Liver (tissue), 8 donors: ENCODE measurements at regions not wholly inside any gene's neighbourhood (a gene's known extent, or its start where the extent isn't known, plus 50 kb on each side); places are given as distances from the start of the nearest gene placed in this dataset.

Experiments used
- DNase-seq: peaks from one replicate; pipeline ENCODE4 v3.0.0-alpha.2; 2017; ENCODE audit warnings: low spot score
- H3K27ac ChIP-seq, 2 donors: one replicate each; pipeline ENCODE4 v1.7.0; 2013; ENCODE audit warnings: inconsistent platforms in 2 of 2, low read length in 2 of 2, control low read depth in 1 of 2, low read depth in 1 of 2, mild to moderate bottlenecking in 1 of 2
- H3K27me3 ChIP-seq, 4 donors: one replicate each; pipeline versions ENCODE4 v1.6.1 to v1.7.0; 2013; ENCODE audit warnings: low read length in 3 of 4, inconsistent platforms in 1 of 4, mild to moderate bottlenecking in 1 of 4, moderate library complexity in 1 of 4; ENCODE audit not compliant: control insufficient read depth in 4 of 4, insufficient read depth in 4 of 4
- H3K36me3 ChIP-seq, 4 donors: one replicate each; pipeline versions ENCODE4 v1.6.1 to v1.7.0; 2013; ENCODE audit warnings: low read length in 3 of 4, mild to moderate bottlenecking in 3 of 4, low read depth in 1 of 4, moderate library complexity in 1 of 4; ENCODE audit not compliant: control insufficient read depth in 4 of 4, insufficient read depth in 3 of 4
- H3K4me1 ChIP-seq, 4 donors: one replicate each; pipeline versions ENCODE4 v1.6.1 to v1.7.0; 2013; ENCODE audit warnings: low read length in 3 of 4, mild to moderate bottlenecking in 3 of 4, moderate library complexity in 1 of 4; ENCODE audit not compliant: control insufficient read depth in 4 of 4, insufficient read depth in 4 of 4
- H3K4me3 ChIP-seq, 3 donors: one replicate each; pipeline versions ENCODE4 v1.6.1 to v1.7.0; 2013; ENCODE audit warnings: low read length in 3 of 3, control low read depth in 1 of 3, low read depth in 1 of 3, mild to moderate bottlenecking in 1 of 3
- H3K9ac ChIP-seq, 2 donors: one replicate each; pipeline ENCODE4 v1.7.0; 2013; ENCODE audit warnings: low read length in 2 of 2, mild to moderate bottlenecking in 2 of 2, moderate library complexity in 2 of 2, control low read depth in 1 of 2, low read depth in 1 of 2
- H3K9me3 ChIP-seq, 4 donors: one replicate each; pipeline versions ENCODE4 v1.6.1 to v1.7.0; 2013; ENCODE audit warnings: low read length in 3 of 4; ENCODE audit not compliant: control insufficient read depth in 4 of 4
- EGR1 ChIP-seq, 2 donors: IDR thresholded peaks; 2 replicates each; pipeline ENCODE4 v1.6.1; 2016 to 2018; ENCODE audit warnings: antibody characterized with exemption in 2 of 2, low read depth in 2 of 2
- FOXA1 ChIP-seq: IDR thresholded peaks from 2 replicates; pipeline ENCODE4 v1.6.1; 2016; ENCODE audit warnings: antibody characterized with exemption
- FOXA2 ChIP-seq: IDR thresholded peaks from 2 replicates; pipeline ENCODE4 v1.6.1; 2016; ENCODE audit warnings: antibody characterized with exemption
- GABPA ChIP-seq, 2 donors: IDR thresholded peaks in 1 of 2; conservative IDR thresholded peaks in 1 of 2; 2 replicates each; pipeline ENCODE4 v1.6.1; 2016; ENCODE audit warnings: antibody characterized with exemption in 2 of 2, mild to moderate bottlenecking in 1 of 2, moderate library complexity in 1 of 2
- HNF4A ChIP-seq, 2 donors: conservative IDR thresholded peaks; 2 replicates each; pipeline ENCODE4 v1.6.1; 2016; ENCODE audit warnings: antibody characterized with exemption in 2 of 2, mild to moderate bottlenecking in 2 of 2
- HNF4G ChIP-seq: IDR thresholded peaks from 2 replicates; pipeline ENCODE4 v1.6.1; 2016; ENCODE audit warnings: antibody characterized with exemption
- JUND ChIP-seq, 2 donors: IDR thresholded peaks; 2 replicates each; pipeline ENCODE4 v1.6.1; 2016; ENCODE audit warnings: antibody characterized with exemption in 2 of 2
- NR2F2 ChIP-seq: IDR thresholded peaks from 2 replicates; pipeline ENCODE4 v1.6.1; 2016; ENCODE audit warnings: antibody characterized with exemption
- RAD21 ChIP-seq, 2 donors: IDR thresholded peaks; 2 replicates each; pipeline ENCODE4 v1.6.1; 2016; ENCODE audit warnings: antibody characterized with exemption in 2 of 2, mild to moderate bottlenecking in 2 of 2
- REST ChIP-seq: IDR thresholded peaks from 2 replicates; pipeline ENCODE4 v1.6.1; 2016; ENCODE audit warnings: antibody characterized with exemption, mild to moderate bottlenecking
- RXRA ChIP-seq, 2 donors: IDR thresholded peaks; 2 replicates each; pipeline ENCODE4 v1.6.1; 2017 to 2018; ENCODE audit warnings: antibody characterized with exemption in 2 of 2, mild to moderate bottlenecking in 1 of 2
- SP1 ChIP-seq: IDR thresholded peaks from 2 replicates; pipeline ENCODE4 v1.6.1; 2018; ENCODE audit warnings: antibody characterized with exemption, mild to moderate bottlenecking
- WGBS: extraction: QIAGEN DNeasy Blood & Tissue Kit; methylation state at CpG from one replicate; pipeline ENCODE4 v1.1.7; 2013; 5-methylcytosine and 5-hydroxymethylcytosine counted together
- TF ChIP-seq, protein P1 (sequence below): fragments of 150-350 bp; IDR thresholded peaks from 2 replicates; pipeline ENCODE4 v1.5.1; 2017; ENCODE audit warnings: improper control_type of control experiment, low read depth, low read length; ENCODE audit not compliant: missing input control
- TF ChIP-seq, protein P2 (sequence below): IDR thresholded peaks from 2 replicates; pipeline ENCODE4 v1.6.1; 2016; ENCODE audit warnings: antibody characterized with exemption
- TF ChIP-seq, protein P3 (sequence below): IDR thresholded peaks from 2 replicates; pipeline ENCODE4 v1.6.1; 2016; ENCODE audit warnings: antibody characterized with exemption
- donor health status: healthy.
- donor health status: healthy.
- donor health status: healthy.
- donor health status: healthy.
- donor health status: healthy.

- TF ChIP-seq FOXA1 = no peak
Measured at GRCh38 chr12:127459687-127460086, 807.3 kb upstream of the TMEM132C start (continued).

GRCh38 chr12:127463237-127463636, 803.7 kb upstream of the TMEM132C start:
- no peak for DNase-seq
- 89% methylated on average over 1 of the region's 1 CpG for WGBS
- Histone ChIP-seq H3K36me3 (no peaks in the 10 kb centered on the region), H3K9me3 (peaks cover 0 to 2% (median 0%) of the 10 kb centered on the region in 4 donors), H3K4me3 (no peak overlapping the region), H3K27me3 (peaks cover 0 to 5% (median under 1%) of the 10 kb centered on the region in 4 donors), H3K9ac (no peak overlapping the region), H3K27ac (no peak overlapping the region), H3K4me1 (no peaks in the 10 kb centered on the region)
- TF ChIP-seq RAD21 (IDR thresholded peaks at IDR 0.05) = no peak

DNA sequence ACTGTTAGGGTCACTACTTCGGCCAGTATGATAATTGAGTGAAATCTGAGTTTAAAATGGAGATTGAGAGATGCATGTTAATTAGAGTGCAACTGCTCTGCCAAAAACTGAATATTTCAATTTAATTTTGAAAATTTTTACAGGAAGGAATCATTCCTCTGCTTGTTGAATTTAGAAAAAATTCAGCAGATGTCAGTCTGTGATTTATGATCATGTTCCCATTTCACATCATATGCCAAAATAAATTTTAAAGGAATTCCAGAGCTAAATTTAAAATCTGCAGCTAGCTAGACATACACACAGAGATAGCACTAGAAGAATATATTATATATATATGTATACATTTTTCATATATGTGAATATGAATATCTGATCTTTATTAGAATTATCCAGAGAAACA, 797.6 kb upstream of the TMEM132C start:
- Histone ChIP-seq H3K9me3 (no peaks in the 10 kb centered on the region), H3K36me3 (no peaks in the 10 kb centered on the region), H3K27ac (no peak overlapping the region), H3K27me3 (no peaks in the 10 kb centered on the region), H3K4me1 (no peaks in the 10 kb centered on the region), H3K4me3 (no peak overlapping the region), H3K9ac (no peak overlapping the region)
- 83% methylated on average over 1 of the region's 1 CpG for WGBS
- DNase-seq = no peak
- TF ChIP-seq, protein P1, sequence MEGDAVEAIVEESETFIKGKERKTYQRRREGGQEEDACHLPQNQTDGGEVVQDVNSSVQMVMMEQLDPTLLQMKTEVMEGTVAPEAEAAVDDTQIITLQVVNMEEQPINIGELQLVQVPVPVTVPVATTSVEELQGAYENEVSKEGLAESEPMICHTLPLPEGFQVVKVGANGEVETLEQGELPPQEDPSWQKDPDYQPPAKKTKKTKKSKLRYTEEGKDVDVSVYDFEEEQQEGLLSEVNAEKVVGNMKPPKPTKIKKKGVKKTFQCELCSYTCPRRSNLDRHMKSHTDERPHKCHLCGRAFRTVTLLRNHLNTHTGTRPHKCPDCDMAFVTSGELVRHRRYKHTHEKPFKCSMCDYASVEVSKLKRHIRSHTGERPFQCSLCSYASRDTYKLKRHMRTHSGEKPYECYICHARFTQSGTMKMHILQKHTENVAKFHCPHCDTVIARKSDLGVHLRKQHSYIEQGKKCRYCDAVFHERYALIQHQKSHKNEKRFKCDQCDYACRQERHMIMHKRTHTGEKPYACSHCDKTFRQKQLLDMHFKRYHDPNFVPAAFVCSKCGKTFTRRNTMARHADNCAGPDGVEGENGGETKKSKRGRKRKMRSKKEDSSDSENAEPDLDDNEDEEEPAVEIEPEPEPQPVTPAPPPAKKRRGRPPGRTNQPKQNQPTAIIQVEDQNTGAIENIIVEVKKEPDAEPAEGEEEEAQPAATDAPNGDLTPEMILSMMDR = no peak
- TF ChIP-seq HNF4A (conservative IDR thresholded peaks at IDR 0.05) = no peak
- TF ChIP-seq SP1 = no peak
- TF ChIP-seq HNF4G = no peak
- TF ChIP-seq FOXA2 = no peak
- TF ChIP-seq FOXA1 = no peak
- no peak for TF ChIP-seq RXRA (IDR thresholded peaks at IDR 0.05)
- no peak for TF ChIP-seq JUND (IDR thresholded peaks at IDR 0.05)
- TF ChIP-seq EGR1 (IDR thresholded peaks at IDR 0.05; ENCODE audit: low read depth in 2 of 2) = no peak
- TF ChIP-seq NR2F2 = no peak
- TF ChIP-seq, protein P2, sequence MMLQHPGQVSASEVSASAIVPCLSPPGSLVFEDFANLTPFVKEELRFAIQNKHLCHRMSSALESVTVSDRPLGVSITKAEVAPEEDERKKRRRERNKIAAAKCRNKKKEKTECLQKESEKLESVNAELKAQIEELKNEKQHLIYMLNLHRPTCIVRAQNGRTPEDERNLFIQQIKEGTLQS = no peak
- TF ChIP-seq REST = no peak
- TF ChIP-seq, protein P3, sequence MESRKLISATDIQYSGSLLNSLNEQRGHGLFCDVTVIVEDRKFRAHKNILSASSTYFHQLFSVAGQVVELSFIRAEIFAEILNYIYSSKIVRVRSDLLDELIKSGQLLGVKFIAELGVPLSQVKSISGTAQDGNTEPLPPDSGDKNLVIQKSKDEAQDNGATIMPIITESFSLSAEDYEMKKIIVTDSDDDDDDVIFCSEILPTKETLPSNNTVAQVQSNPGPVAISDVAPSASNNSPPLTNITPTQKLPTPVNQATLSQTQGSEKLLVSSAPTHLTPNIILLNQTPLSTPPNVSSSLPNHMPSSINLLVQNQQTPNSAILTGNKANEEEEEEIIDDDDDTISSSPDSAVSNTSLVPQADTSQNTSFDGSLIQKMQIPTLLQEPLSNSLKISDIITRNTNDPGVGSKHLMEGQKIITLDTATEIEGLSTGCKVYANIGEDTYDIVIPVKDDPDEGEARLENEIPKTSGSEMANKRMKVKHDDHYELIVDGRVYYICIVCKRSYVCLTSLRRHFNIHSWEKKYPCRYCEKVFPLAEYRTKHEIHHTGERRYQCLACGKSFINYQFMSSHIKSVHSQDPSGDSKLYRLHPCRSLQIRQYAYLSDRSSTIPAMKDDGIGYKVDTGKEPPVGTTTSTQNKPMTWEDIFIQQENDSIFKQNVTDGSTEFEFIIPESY = no peak
- no peak for TF ChIP-seq GABPA (IDR thresholded peaks at IDR 0.05 in 1 of 2, conservative IDR thresholded peaks at IDR 0.05 in 1 of 2)
